ENCODE measurements at regions not wholly inside any gene's neighbourhood (a gene's known extent, or its start where the extent isn't known, plus 50 kb on each side); places are given as distances from the start of the nearest gene placed in this dataset.

DNA sequence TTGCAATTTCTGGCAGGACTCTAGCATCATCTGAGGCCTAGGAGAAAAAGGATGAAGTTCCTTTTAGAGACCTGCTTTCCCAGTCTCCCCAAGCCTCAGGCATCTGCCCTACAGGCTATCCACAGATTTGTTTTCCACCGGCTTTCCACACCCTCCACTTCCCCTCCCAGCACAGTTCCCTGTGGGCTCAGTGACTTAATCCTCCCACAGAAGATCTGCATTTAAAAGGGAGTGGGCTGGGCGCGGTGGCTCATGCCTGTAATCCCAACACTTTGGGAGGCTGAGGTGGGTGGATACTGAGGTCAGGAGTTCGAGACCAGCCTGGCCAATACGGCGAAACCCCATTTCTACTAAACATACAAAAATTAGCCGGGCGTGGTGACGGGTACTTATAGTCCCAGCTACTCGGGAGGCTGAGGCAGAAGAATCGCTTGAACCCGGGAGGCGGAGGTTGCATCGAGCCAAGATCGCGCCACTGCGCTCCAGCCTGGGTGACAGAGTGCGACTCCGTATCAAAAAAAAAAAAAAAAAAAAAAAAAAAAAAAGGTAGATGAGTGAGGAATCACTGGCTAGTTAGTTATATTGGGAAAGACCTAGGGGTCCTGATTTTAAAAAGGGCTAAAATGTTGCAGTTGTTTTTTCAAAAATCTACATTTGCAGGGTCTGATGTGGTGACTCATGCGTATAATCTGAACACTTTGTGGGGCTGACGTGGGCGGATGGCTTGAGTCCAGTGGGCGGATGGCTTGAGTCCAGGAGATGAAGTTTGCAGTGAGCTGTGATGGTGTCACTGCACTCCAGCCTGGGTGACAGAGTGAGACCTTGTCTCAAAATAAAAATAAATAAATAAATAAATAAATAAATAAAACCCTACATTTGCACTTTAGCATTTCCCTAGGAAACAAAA, 119.5 kb downstream of the BAMBI start:
- Histone ChIP-seq H3K36me3 (no peaks in the 10 kb centered on the region), H3K27ac (no peak overlapping the region), H3K4me1 (no peaks in the 10 kb centered on the region), H3K9me3 (no peaks in the 10 kb centered on the region), H3K27me3 (no peaks in the 10 kb centered on the region), H3K4me3 (no peak overlapping the region)
- intact Hi-C loops (cut with DNase I): no loop called here
- DNase-seq (no peak), ATAC-seq (no peak)
- TF ChIP-seq, protein P1, sequence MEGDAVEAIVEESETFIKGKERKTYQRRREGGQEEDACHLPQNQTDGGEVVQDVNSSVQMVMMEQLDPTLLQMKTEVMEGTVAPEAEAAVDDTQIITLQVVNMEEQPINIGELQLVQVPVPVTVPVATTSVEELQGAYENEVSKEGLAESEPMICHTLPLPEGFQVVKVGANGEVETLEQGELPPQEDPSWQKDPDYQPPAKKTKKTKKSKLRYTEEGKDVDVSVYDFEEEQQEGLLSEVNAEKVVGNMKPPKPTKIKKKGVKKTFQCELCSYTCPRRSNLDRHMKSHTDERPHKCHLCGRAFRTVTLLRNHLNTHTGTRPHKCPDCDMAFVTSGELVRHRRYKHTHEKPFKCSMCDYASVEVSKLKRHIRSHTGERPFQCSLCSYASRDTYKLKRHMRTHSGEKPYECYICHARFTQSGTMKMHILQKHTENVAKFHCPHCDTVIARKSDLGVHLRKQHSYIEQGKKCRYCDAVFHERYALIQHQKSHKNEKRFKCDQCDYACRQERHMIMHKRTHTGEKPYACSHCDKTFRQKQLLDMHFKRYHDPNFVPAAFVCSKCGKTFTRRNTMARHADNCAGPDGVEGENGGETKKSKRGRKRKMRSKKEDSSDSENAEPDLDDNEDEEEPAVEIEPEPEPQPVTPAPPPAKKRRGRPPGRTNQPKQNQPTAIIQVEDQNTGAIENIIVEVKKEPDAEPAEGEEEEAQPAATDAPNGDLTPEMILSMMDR (IDR thresholded peaks at IDR 0.05): no peak

GRCh38 chr10:28797904-28798371, 120.6 kb downstream of the BAMBI start:
- no peak for ATAC-seq
- Histone ChIP-seq H3K4me3 (no peak overlapping the region), H3K27ac (no peak overlapping the region), H3K36me3 (no peaks in the 10 kb centered on the region), H3K27me3 (no peaks in the 10 kb centered on the region), H3K9me3 (no peaks in the 10 kb centered on the region), H3K4me1 (no peaks in the 10 kb centered on the region)
- intact Hi-C loops (cut with DNase I): no loop called here
- DNase-seq: no peak
- TF ChIP-seq, protein P1 (IDR thresholded peaks at IDR 0.05): no peak

DNA sequence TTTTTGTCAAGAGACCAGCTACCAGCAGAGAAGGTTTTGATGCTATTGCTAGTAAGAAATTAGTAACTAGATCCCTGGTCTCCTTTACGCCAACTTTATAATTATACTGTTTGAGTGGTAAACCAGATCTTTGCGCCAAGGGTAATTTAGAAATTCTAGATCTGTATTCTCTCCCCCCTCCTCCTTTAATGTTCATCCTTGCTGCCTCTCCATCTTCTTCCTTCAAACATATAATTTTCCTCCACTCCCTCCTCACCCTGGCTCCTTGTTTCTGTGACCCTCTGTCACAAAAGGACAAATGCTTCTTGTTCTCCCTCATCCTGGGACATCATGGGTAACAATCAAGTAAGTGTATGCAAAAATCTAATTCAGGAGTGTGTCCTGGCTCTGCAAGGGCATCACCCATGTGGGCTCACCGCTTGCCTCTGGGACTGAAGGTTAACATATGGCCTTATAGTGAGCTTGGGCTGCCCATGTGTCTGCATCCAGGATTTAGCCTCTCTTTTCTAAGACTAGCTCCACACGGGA, 121.2 kb downstream of the BAMBI start:
- Histone ChIP-seq H3K36me3 (no peaks in the 10 kb centered on the region), H3K4me3 (no peak overlapping the region), H3K9me3 (no peaks in the 10 kb centered on the region), H3K27me3 (no peaks in the 10 kb centered on the region), H3K4me1 (no peaks in the 10 kb centered on the region), H3K27ac (no peak overlapping the region)
- intact Hi-C loops (cut with DNase I): no loop called here
- DNase-seq: no peak
- ATAC-seq: no peak
- TF ChIP-seq, protein P1 (IDR thresholded peaks at IDR 0.05): no peak

DNA sequence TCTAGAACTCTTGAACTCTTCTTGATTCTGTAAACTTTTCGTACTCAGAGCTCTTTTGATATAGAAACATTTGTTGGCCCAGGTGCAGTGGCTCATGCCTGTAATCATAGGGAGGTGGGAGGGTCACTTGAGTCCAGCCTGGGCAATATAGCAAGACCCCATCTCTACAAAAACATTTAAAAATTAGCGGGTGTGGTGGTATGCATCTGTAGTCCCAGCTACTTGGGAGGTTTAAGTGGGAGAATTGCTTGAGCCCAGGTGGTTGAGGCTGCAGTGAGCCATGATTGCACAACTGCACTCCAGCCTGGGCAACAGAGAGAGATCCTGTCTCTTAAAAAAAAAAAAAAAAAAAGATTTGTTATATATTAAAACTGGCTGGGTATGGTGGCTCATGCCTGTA, 121.6 kb downstream of the BAMBI start:
- Histone ChIP-seq H3K4me3 (no peak overlapping the region), H3K27ac (no peak overlapping the region), H3K36me3 (no peaks in the 10 kb centered on the region), H3K4me1 (no peaks in the 10 kb centered on the region), H3K9me3 (no peaks in the 10 kb centered on the region), H3K27me3 (no peaks in the 10 kb centered on the region)
- TF ChIP-seq, protein P1 (IDR thresholded peaks at IDR 0.05): no peak
- DNase-seq: no peak
- intact Hi-C loops (cut with DNase I): no loop called here
- ATAC-seq: no peak

DNA sequence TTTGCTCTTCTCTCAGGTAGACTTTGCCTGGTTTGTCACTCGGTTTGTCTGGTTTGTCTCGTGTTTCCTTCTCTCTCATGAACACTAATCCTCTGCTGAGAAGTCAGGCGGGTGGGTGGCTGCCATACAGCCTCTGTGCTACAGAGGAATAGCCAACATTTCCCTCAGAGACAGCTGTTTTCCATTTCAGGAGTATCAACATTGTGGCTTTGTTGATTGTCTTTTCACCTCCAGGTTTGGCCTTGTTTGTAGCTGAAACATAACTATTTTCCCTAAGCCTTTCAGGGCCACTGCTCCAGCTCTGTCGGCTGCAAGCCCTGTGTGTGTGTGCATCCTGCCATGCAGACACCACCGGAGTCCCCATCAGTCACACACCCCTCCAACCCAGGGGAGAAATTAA, 122.8 kb downstream of the BAMBI start:
- H3K27me3 ChIP-seq: no peaks in the 10 kb centered on the region
- H3K4me3 ChIP-seq: no peak overlapping the region
- H3K9me3 ChIP-seq: no peaks in the 10 kb centered on the region
- H3K27ac ChIP-seq: no peak overlapping the region
- ATAC-seq: no peak
- TF ChIP-seq, protein P1 (IDR thresholded peaks at IDR 0.05): no peak
- no peaks in the 10 kb centered on the region for H3K4me1 ChIP-seq
- no peak for DNase-seq
- intact Hi-C loops (cut with DNase I): no loop called here
- no peaks in the 10 kb centered on the region for H3K36me3 ChIP-seq

Measured in upper lobe of right lung (tissue), 1 donor.